Liver (tissue), 8 donors: ENCODE measurements at regions not wholly inside any gene's neighbourhood (a gene's known extent, or its start where the extent isn't known, plus 50 kb on each side); places are given as distances from the start of the nearest gene placed in this dataset.

Source experiments
- DNase-seq: peaks from one replicate; pipeline ENCODE4 v3.0.0-alpha.2; 2017; ENCODE audit warnings: low spot score
- H3K27ac ChIP-seq, 2 donors: one replicate each; pipeline ENCODE4 v1.7.0; 2013; ENCODE audit warnings: inconsistent platforms in 2 of 2, low read length in 2 of 2, control low read depth in 1 of 2, low read depth in 1 of 2, mild to moderate bottlenecking in 1 of 2
- H3K27me3 ChIP-seq, 4 donors: one replicate each; pipeline versions ENCODE4 v1.6.1 to v1.7.0; 2013; ENCODE audit warnings: low read length in 3 of 4, inconsistent platforms in 1 of 4, mild to moderate bottlenecking in 1 of 4, moderate library complexity in 1 of 4; ENCODE audit not compliant: control insufficient read depth in 4 of 4, insufficient read depth in 4 of 4
- H3K36me3 ChIP-seq, 4 donors: one replicate each; pipeline versions ENCODE4 v1.6.1 to v1.7.0; 2013; ENCODE audit warnings: low read length in 3 of 4, mild to moderate bottlenecking in 3 of 4, low read depth in 1 of 4, moderate library complexity in 1 of 4; ENCODE audit not compliant: control insufficient read depth in 4 of 4, insufficient read depth in 3 of 4
- H3K4me1 ChIP-seq, 4 donors: one replicate each; pipeline versions ENCODE4 v1.6.1 to v1.7.0; 2013; ENCODE audit warnings: low read length in 3 of 4, mild to moderate bottlenecking in 3 of 4, moderate library complexity in 1 of 4; ENCODE audit not compliant: control insufficient read depth in 4 of 4, insufficient read depth in 4 of 4
- H3K4me3 ChIP-seq, 3 donors: one replicate each; pipeline versions ENCODE4 v1.6.1 to v1.7.0; 2013; ENCODE audit warnings: low read length in 3 of 3, control low read depth in 1 of 3, low read depth in 1 of 3, mild to moderate bottlenecking in 1 of 3
- H3K9ac ChIP-seq, 2 donors: one replicate each; pipeline ENCODE4 v1.7.0; 2013; ENCODE audit warnings: low read length in 2 of 2, mild to moderate bottlenecking in 2 of 2, moderate library complexity in 2 of 2, control low read depth in 1 of 2, low read depth in 1 of 2
- H3K9me3 ChIP-seq, 4 donors: one replicate each; pipeline versions ENCODE4 v1.6.1 to v1.7.0; 2013; ENCODE audit warnings: low read length in 3 of 4; ENCODE audit not compliant: control insufficient read depth in 4 of 4
- ATF3 ChIP-seq: IDR thresholded peaks from 2 replicates; pipeline ENCODE4 v1.6.1; 2016; ENCODE audit warnings: antibody characterized with exemption
- CTCF ChIP-seq: fragments of 150-350 bp; IDR thresholded peaks from 2 replicates; pipeline ENCODE4 v1.5.1; 2017; ENCODE audit warnings: improper control_type of control experiment, low read depth, low read length; ENCODE audit not compliant: missing input control
- EGR1 ChIP-seq, 2 donors: IDR thresholded peaks; 2 replicates each; pipeline ENCODE4 v1.6.1; 2016 to 2018; ENCODE audit warnings: antibody characterized with exemption in 2 of 2, low read depth in 2 of 2
- FOXA1 ChIP-seq: IDR thresholded peaks from 2 replicates; pipeline ENCODE4 v1.6.1; 2016; ENCODE audit warnings: antibody characterized with exemption
- GABPA ChIP-seq, 2 donors: IDR thresholded peaks in 1 of 2; conservative IDR thresholded peaks in 1 of 2; 2 replicates each; pipeline ENCODE4 v1.6.1; 2016; ENCODE audit warnings: antibody characterized with exemption in 2 of 2, mild to moderate bottlenecking in 1 of 2, moderate library complexity in 1 of 2
- HNF4A ChIP-seq, 2 donors: conservative IDR thresholded peaks; 2 replicates each; pipeline ENCODE4 v1.6.1; 2016; ENCODE audit warnings: antibody characterized with exemption in 2 of 2, mild to moderate bottlenecking in 2 of 2
- HNF4G ChIP-seq: IDR thresholded peaks from 2 replicates; pipeline ENCODE4 v1.6.1; 2016; ENCODE audit warnings: antibody characterized with exemption
- JUND ChIP-seq, 2 donors: IDR thresholded peaks; 2 replicates each; pipeline ENCODE4 v1.6.1; 2016; ENCODE audit warnings: antibody characterized with exemption in 2 of 2
- MAX ChIP-seq: IDR thresholded peaks from 2 replicates; pipeline ENCODE4 v1.6.1; 2016; ENCODE audit warnings: antibody characterized with exemption
- NR2F2 ChIP-seq: IDR thresholded peaks from 2 replicates; pipeline ENCODE4 v1.6.1; 2016; ENCODE audit warnings: antibody characterized with exemption
- REST ChIP-seq: IDR thresholded peaks from 2 replicates; pipeline ENCODE4 v1.6.1; 2016; ENCODE audit warnings: antibody characterized with exemption, mild to moderate bottlenecking
- RXRA ChIP-seq, 2 donors: IDR thresholded peaks; 2 replicates each; pipeline ENCODE4 v1.6.1; 2017 to 2018; ENCODE audit warnings: antibody characterized with exemption in 2 of 2, mild to moderate bottlenecking in 1 of 2
- SP1 ChIP-seq: IDR thresholded peaks from 2 replicates; pipeline ENCODE4 v1.6.1; 2018; ENCODE audit warnings: antibody characterized with exemption, mild to moderate bottlenecking
- YY1 ChIP-seq: IDR thresholded peaks from 2 replicates; pipeline ENCODE4 v1.6.1; 2016; ENCODE audit warnings: antibody characterized with exemption, mild to moderate bottlenecking
- ZBTB33 ChIP-seq: IDR thresholded peaks from 2 replicates; pipeline ENCODE4 v1.6.1; 2016; ENCODE audit warnings: antibody characterized with exemption
- WGBS: extraction: QIAGEN DNeasy Blood & Tissue Kit; methylation state at CpG from one replicate; pipeline ENCODE4 v1.1.7; 2013; 5-methylcytosine and 5-hydroxymethylcytosine counted together
- donor health status: healthy.
- donor health status: healthy.
- donor health status: healthy.
- donor health status: healthy.
- donor health status: healthy.

GRCh38 chr16:73403291-73403690 lies 355.4 kb upstream of the ZFHX3 start (continued):
- TF ChIP-seq ATF3, result no peak

GRCh38 chr16:73400951-73401350 lies 353.0 kb upstream of the ZFHX3 start:
- Histone ChIP-seq H3K4me1 (no peaks in the 10 kb centered on the region), H3K36me3 (no peaks in the 10 kb centered on the region), H3K27me3 (peaks cover 0 to 3% (median under 1%) of the 10 kb centered on the region in 4 donors), H3K4me3 (no peak overlapping the region), H3K9me3 (no peaks in the 10 kb centered on the region), H3K27ac (no peak overlapping the region), H3K9ac (no peak overlapping the region)
- TF ChIP-seq MAX (no peak), REST (no peak), NR2F2 (no peak), HNF4A (conservative IDR thresholded peaks at IDR 0.05) (no peak), CTCF (no peak), FOXA1 (no peak), EGR1 (IDR thresholded peaks at IDR 0.05; ENCODE audit: low read depth in 2 of 2) (no peak), JUND (IDR thresholded peaks at IDR 0.05) (no peak), RXRA (IDR thresholded peaks at IDR 0.05) (no peak), YY1 (no peak)
- 85% methylated on average over 10 of the region's 10 CpGs for WGBS
- DNase-seq, result no peak

GRCh38 chr16:73399997-73400396 lies 352.1 kb upstream of the ZFHX3 start:
- H3K9me3 ChIP-seq, result no peaks in the 10 kb centered on the region
- H3K4me1 ChIP-seq, result no peaks in the 10 kb centered on the region
- no peak overlapping the region for H3K27ac ChIP-seq
- no peak overlapping the region for H3K9ac ChIP-seq
- H3K4me3 ChIP-seq, result no peak overlapping the region
- 90% methylated on average over 5 of the region's 5 CpGs for WGBS
- DNase-seq, result no peak
- H3K27me3 ChIP-seq, result peaks cover 0 to 3% (median under 1%) of the 10 kb centered on the region in 4 donors
- H3K36me3 ChIP-seq, result no peaks in the 10 kb centered on the region
- no peak for TF ChIP-seq MAX
- no peak for TF ChIP-seq JUND (IDR thresholded peaks at IDR 0.05)
- TF ChIP-seq YY1, result no peak
- no peak for TF ChIP-seq ZBTB33
- no peak for TF ChIP-seq CTCF
- TF ChIP-seq EGR1 (IDR thresholded peaks at IDR 0.05; ENCODE audit: low read depth in 2 of 2), result no peak
- TF ChIP-seq GABPA (IDR thresholded peaks at IDR 0.05 in 1 of 2, conservative IDR thresholded peaks at IDR 0.05 in 1 of 2), result no peak
- TF ChIP-seq ATF3, result no peak
- TF ChIP-seq HNF4A (conservative IDR thresholded peaks at IDR 0.05), result no peak
- TF ChIP-seq RXRA (IDR thresholded peaks at IDR 0.05), result no peak
- TF ChIP-seq SP1, result no peak
- no peak for TF ChIP-seq HNF4G
